ENCODE measurements at regions not wholly inside any gene's neighbourhood (a gene's known extent, or its start where the extent isn't known, plus 50 kb on each side); places are given as distances from the start of the nearest gene placed in this dataset.

- TF ChIP-seq CTCF (IDR thresholded peaks at IDR 0.05), result no peak
- no peak for TF ChIP-seq POLR2A (IDR thresholded peaks at IDR 0.05)
Observed at GRCh38 chr5:8598356-8598755, 729.4 kb downstream of the MTRR start.
